Mammary epithelial cell (primary cell): ENCODE measurements at regions not wholly inside any gene's neighbourhood (a gene's known extent, or its start where the extent isn't known, plus 50 kb on each side); places are given as distances from the start of the nearest gene placed in this dataset.
A peak's percentile ranks its signal among the peaks of the same experiment; 100 is the strongest.

ENCODE experiments used
- EZH2 ChIP-seq: IDR thresholded peaks from 2 replicates; pipeline ENCODE4 v1.6.1; 2012; ENCODE audit warnings: low read length, inconsistent platforms, borderline replicate concordance
- TF ChIP-seq, protein P1 (sequence below), 2 donors: IDR thresholded peaks in 1 of 2; conservative IDR thresholded peaks in 1 of 2; 2 replicates each; pipeline ENCODE4 v1.5.1; 2011 to 2012; ENCODE audit warnings: inconsistent platforms in 2 of 2, low read length in 2 of 2, mild to moderate bottlenecking in 2 of 2, control low read depth in 1 of 2, low read depth in 1 of 2; ENCODE audit not compliant: insufficient read depth in 1 of 2; ENCODE audit errors: extremely low read depth in 1 of 2

DNA sequence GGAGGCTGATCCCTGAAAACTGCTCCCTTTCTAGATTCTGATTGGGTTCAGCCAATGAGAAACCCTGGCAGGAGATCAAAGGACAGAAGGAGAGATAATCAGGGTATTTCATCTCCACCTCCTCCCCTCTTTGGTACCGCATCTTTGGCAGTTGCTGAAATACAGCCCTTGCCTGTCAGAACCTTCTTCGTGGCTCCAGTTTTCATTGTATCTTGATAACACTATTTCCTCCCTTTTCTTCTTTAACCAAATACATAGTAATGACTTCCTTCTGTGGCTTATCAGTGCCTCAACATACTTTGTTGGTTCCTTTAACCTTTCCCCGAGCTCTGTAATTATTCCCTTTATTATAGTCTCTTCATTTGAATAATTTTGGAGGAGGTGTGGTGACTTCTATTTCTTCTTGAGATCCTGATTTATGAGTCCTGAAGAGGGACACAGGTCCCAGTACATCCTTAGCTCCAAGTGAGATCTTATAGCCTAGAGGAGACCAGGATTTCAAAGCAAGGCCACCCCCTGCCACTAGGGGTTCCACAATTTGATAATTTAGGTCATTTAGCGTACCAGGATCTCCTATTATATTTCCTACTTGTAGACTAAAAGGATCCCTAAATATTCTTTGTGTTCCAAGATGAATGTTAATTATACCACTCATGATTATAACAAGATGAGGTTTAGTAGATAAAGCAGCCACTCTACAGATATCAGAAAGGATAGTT is 98.0 kb downstream of the EDNRB start:
- no peak for TF ChIP-seq EZH2
- TF ChIP-seq, protein P1, sequence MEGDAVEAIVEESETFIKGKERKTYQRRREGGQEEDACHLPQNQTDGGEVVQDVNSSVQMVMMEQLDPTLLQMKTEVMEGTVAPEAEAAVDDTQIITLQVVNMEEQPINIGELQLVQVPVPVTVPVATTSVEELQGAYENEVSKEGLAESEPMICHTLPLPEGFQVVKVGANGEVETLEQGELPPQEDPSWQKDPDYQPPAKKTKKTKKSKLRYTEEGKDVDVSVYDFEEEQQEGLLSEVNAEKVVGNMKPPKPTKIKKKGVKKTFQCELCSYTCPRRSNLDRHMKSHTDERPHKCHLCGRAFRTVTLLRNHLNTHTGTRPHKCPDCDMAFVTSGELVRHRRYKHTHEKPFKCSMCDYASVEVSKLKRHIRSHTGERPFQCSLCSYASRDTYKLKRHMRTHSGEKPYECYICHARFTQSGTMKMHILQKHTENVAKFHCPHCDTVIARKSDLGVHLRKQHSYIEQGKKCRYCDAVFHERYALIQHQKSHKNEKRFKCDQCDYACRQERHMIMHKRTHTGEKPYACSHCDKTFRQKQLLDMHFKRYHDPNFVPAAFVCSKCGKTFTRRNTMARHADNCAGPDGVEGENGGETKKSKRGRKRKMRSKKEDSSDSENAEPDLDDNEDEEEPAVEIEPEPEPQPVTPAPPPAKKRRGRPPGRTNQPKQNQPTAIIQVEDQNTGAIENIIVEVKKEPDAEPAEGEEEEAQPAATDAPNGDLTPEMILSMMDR (conservative IDR thresholded peaks at IDR 0.05 in 1 of 2, IDR thresholded peaks at IDR 0.05 in 1 of 2; ENCODE audit: extremely low read depth in 1 of 2, insufficient read depth in 1 of 2, low read depth in 1 of 2, low read length in 2 of 2), result peak in 1 of 2 donors; percentile 27
